Ascending aorta (tissue), 2 donors: ENCODE measurements at regions not wholly inside any gene's neighbourhood (a gene's known extent, or its start where the extent isn't known, plus 50 kb on each side); places are given as distances from the start of the nearest gene placed in this dataset.

Experiments
- DNase-seq, 2 donors: peaks; one replicate each; pipeline ENCODE4 v3.0.0-alpha.2; 2019; ENCODE audit warnings: low spot score in 2 of 2
- H3K27ac ChIP-seq, 2 donors: fragments of 200-600 bp; sonication (generic); one replicate each; pipeline ENCODE4 v1.5.1; 2016 to 2017; ENCODE audit warnings: mild to moderate bottlenecking in 1 of 2
- H3K27me3 ChIP-seq: fragments of 200-600 bp; sonication (generic); one replicate; pipeline ENCODE4 v1.5.1; 2017
- H3K36me3 ChIP-seq, 2 donors: fragments of 200-600 bp; sonication (generic); one replicate each; pipeline ENCODE4 v1.5.1; 2016
- H3K4me1 ChIP-seq, 2 donors: fragments of 200-600 bp; sonication (generic); one replicate each; pipeline ENCODE4 v1.5.1; 2016 to 2017; ENCODE audit warnings: mild to moderate bottlenecking in 1 of 2
- H3K4me3 ChIP-seq, 2 donors: fragments of 200-600 bp; sonication (generic); one replicate each; pipeline ENCODE4 v1.5.1; 2016 to 2017; ENCODE audit warnings: mild to moderate bottlenecking in 1 of 2
- H3K9me3 ChIP-seq, 2 donors: fragments of 200-600 bp; sonication (generic); one replicate each; pipeline ENCODE4 v1.5.1; 2016
- intact Hi-C: fragments of 100-400 bp; cut with DNase I; formaldehyde crosslinking; loops from one replicate; pipeline ENCODE4 v1.15.1; 2023
- TF ChIP-seq, protein P1 (sequence below), 3 experiments: fragments of 200-600 bp in 2 of 3; fragments of 450-650 bp in 1 of 3; sonication (generic) in 2 of 3; IDR thresholded peaks; one replicate each; pipeline ENCODE4 v1.5.1; 2016 to 2019; ENCODE audit warnings: antibody characterized with exemption in 3 of 3, mild to moderate bottlenecking in 1 of 3, moderate library complexity in 1 of 3

DNA sequence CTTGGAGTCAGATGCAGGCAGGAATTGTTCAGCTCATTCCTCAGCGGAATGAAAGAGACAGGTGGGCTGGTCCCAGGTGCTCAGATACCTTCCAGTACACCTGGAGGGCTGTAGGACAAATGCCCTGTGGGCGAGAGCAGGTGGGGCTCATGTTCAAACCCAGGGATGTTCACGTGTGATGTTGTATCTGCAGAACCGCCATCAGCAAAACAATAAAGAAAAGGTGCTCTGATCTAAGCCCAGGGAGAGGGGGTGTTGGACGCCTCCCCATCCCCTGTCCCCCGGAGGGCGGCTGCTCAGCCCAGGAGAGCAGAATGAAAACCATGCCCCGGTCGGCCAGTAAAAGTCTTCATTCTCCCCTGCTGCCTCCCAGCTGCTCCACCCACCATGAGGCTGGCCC lies 197.4 kb downstream of the HAUS1 start:
- Histone ChIP-seq H3K4me3 (no peak overlapping the region), H3K27ac (no peak overlapping the region), H3K9me3 (no peaks in the 10 kb centered on the region), H3K27me3 (no peaks in the 10 kb centered on the region), H3K36me3 (no peaks in the 10 kb centered on the region), H3K4me1 (no peaks in the 10 kb centered on the region)
- TF ChIP-seq, protein P1, sequence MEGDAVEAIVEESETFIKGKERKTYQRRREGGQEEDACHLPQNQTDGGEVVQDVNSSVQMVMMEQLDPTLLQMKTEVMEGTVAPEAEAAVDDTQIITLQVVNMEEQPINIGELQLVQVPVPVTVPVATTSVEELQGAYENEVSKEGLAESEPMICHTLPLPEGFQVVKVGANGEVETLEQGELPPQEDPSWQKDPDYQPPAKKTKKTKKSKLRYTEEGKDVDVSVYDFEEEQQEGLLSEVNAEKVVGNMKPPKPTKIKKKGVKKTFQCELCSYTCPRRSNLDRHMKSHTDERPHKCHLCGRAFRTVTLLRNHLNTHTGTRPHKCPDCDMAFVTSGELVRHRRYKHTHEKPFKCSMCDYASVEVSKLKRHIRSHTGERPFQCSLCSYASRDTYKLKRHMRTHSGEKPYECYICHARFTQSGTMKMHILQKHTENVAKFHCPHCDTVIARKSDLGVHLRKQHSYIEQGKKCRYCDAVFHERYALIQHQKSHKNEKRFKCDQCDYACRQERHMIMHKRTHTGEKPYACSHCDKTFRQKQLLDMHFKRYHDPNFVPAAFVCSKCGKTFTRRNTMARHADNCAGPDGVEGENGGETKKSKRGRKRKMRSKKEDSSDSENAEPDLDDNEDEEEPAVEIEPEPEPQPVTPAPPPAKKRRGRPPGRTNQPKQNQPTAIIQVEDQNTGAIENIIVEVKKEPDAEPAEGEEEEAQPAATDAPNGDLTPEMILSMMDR (IDR thresholded peaks at IDR 0.05), result no peak
- DNase-seq, result peak in 1 of 2 donors; percentile 31
- intact Hi-C loops, result no loop called here

DNA sequence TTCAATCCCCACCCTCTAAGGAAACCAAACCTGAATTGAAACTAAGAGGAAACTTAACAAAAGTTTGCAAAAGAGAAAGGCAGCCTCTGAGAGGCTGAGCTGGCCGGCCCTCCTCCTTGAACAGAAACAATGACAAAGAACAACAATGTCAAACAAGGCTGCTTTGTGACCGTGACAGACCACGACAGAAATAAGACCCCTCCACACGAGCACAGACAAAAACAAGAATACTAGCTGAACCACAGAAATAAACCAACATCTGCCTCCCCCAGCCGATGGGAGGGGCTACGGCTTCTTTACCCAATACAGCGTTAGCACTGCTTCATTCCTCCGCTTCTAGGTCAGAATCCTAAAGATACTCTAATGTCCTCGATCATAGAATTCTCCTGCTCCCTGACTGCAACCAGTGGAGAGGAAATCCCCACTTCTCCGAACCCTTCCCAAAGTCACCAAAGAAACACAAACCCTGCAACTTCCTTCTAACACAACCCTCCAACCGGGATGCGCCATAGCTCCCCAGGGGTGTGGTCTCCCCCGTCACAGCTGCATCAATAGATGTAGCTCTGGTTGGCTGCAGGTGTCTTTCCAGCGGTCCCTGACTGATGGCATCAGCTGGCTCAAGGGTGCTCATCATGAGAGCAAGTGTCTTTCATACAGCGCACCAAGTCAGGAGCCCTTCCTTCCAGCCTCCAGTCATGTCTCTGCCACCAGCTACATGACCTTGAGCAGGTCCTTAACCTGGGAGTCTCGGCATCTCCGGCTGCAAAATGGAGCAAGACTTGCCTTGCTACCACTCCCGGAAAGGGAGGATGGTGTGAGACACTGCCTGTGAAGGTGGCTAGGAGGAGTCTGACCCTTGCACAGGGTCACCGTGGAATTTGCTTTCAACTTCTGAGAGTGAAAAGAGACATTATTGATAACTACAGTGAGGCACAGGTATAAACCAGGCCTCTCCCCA lies 198.6 kb downstream of the HAUS1 start:
- TF ChIP-seq, protein P1 (IDR thresholded peaks at IDR 0.05), result no peak
- Histone ChIP-seq H3K4me1 (no peaks in the 10 kb centered on the region), H3K9me3 (no peaks in the 10 kb centered on the region), H3K36me3 (no peaks in the 10 kb centered on the region), H3K4me3 (no peak overlapping the region), H3K27ac (no peak overlapping the region), H3K27me3 (no peaks in the 10 kb centered on the region)
- DNase-seq, result peak in 1 of 2 donors; percentile 55
- intact Hi-C loops, result no loop called here

DNA sequence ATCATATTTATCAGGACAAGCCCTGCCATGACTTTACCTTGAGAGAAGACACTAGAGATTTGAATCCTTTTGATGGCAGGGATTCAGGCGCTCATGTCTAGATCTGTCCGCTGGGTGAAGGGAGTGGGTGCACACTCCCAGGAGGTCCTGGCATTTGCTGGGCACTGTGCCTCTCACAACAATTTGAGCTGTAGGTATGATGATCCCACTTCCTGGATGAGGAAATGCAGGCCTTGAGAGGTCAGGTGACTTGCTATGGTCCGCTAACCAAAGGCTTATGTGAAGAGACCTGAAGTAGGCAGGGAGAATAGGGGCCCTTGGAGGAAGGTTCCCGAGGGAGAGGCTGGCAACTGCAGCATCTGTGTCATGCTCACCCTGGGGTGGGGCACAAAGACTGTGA lies 206.1 kb downstream of the HAUS1 start:
- H3K9me3 ChIP-seq, result no peaks in the 10 kb centered on the region
- H3K36me3 ChIP-seq, result no peaks in the 10 kb centered on the region
- intact Hi-C loops, result no loop called here
- no peak overlapping the region for H3K27ac ChIP-seq
- no peak overlapping the region for H3K4me3 ChIP-seq
- H3K27me3 ChIP-seq, result no peaks in the 10 kb centered on the region
- DNase-seq, result no peak
- H3K4me1 ChIP-seq, result no peaks in the 10 kb centered on the region
- TF ChIP-seq, protein P1 (IDR thresholded peaks at IDR 0.05), result no peak

DNA sequence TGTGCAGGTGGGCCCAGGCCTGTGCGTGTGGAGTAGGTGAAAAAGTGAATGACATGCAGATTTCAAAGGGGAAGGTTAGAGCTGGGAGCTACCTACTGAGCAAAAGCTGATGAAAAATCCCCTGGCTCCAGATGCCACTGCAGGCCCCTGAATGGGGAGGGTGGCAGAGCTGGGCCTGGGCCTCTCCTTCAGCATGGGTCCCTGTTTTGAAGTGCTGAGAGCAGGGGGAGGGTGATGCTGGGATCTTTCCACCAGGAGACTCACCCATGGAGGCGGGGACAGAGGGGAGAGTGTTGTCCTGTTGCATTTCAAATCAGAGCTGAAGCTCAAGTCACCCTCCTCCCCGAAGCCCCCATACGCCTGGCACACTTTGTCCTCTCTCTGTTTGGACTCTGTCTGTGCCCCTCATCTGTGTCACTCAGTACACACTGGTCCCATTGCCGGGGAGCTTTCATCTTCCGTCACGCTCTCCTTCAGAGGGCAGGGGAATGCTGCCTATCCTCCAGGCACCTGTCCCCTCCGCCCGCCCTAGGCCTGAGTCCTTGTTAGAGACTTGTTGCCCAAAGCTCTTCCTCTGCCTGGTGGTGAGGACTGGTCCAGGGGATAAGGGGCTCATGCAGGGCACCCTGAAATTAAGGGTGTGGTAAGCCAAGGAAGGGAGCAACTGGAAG lies 206.6 kb downstream of the HAUS1 start:
- TF ChIP-seq, protein P1 (IDR thresholded peaks at IDR 0.05), result no peak
- Histone ChIP-seq H3K36me3 (no peaks in the 10 kb centered on the region), H3K4me3 (no peak overlapping the region), H3K9me3 (no peaks in the 10 kb centered on the region), H3K27me3 (no peaks in the 10 kb centered on the region), H3K27ac (no peak overlapping the region), H3K4me1 (no peaks in the 10 kb centered on the region)
- no peak for DNase-seq
- intact Hi-C loops, result no loop called here

DNA sequence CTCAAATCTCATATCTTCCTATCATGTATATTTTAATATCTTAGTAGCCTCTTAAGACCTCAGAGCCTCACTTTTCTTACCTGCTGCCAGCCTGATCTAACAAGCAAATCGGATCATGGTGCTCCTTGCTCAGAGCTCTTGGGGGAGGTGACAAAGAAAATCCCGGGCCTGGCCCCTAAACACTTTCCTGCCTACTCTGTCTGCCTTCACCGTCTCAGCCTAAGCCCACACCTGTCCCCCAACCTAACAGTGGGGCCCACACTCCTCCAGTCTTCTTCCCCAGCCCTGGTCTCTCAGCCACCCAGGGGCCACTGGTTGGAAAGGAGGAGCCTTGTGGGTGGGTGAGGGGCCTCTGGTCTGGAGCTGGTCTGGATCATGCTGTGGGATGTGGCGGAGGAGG lies 207.3 kb downstream of the HAUS1 start:
- Histone ChIP-seq H3K4me1 (no peaks in the 10 kb centered on the region), H3K9me3 (no peaks in the 10 kb centered on the region), H3K27ac (no peak overlapping the region), H3K27me3 (no peaks in the 10 kb centered on the region), H3K36me3 (no peaks in the 10 kb centered on the region), H3K4me3 (no peak overlapping the region)
- TF ChIP-seq, protein P1 (IDR thresholded peaks at IDR 0.05), result no peak
- intact Hi-C loops, result no loop called here
- DNase-seq, result no peak
